Keratinocyte (primary cell): ENCODE measurements at regions not wholly inside any gene's neighbourhood (a gene's known extent, or its start where the extent isn't known, plus 50 kb on each side); places are given as distances from the start of the nearest gene placed in this dataset.

ENCODE experiments used
- DNase-seq: peaks from one replicate; pipeline ENCODE4 v3.0.0-alpha.2; 2011; ENCODE audit warnings: low read depth, missing footprints, low spot score
- FAIRE-seq: peaks from 2 replicates; lab custom pipeline; 2011; peaks lifted over from hg19 to GRCh38; lab: Jason Lieb, UNC
- H2AFZ ChIP-seq: 2 replicates; pipeline ENCODE4 v1.6.0; 2012; ENCODE audit warnings: low read length, control low read depth, inconsistent platforms; ENCODE audit not compliant: control insufficient read depth
- H3K27ac ChIP-seq: 2 replicates; pipeline ENCODE4 v1.5.1; 2011; ENCODE audit warnings: low read length; ENCODE audit not compliant: control insufficient read depth, insufficient read depth
- H3K27me3 ChIP-seq: 3 replicates; pipeline ENCODE4 v1.6.0; 2011; ENCODE audit warnings: low read length; ENCODE audit not compliant: control insufficient read depth, insufficient read depth; ENCODE audit errors: extremely low read depth
- H3K36me3 ChIP-seq, 2 experiments: 2 replicates in 1 of 2; 3 replicates in 1 of 2; pipeline ENCODE4 v1.5.1; 2011; ENCODE audit warnings: low read length in 2 of 2, mild to moderate bottlenecking in 1 of 2; ENCODE audit not compliant: control insufficient read depth in 2 of 2, insufficient read depth in 2 of 2; ENCODE audit errors: extremely low read depth in 1 of 2
- H3K4me1 ChIP-seq: 3 replicates; pipeline ENCODE4 v1.5.1; 2011; ENCODE audit warnings: low read length; ENCODE audit not compliant: control insufficient read depth, insufficient read depth; ENCODE audit errors: extremely low read depth
- H3K4me2 ChIP-seq: 3 replicates; pipeline ENCODE4 v1.6.0; 2011; ENCODE audit warnings: low read depth, low read length; ENCODE audit not compliant: control insufficient read depth, insufficient read depth; ENCODE audit errors: extremely low read depth
- H3K4me3 ChIP-seq, 3 experiments: fragments of 200-600 bp in 1 of 3; sonication (generic) in 1 of 3; 2 replicates in 2 of 3; 3 replicates in 1 of 3; pipeline ENCODE4 v1.5.1; 2011 to 2016; ENCODE audit warnings: low read length in 3 of 3, mild to moderate bottlenecking in 3 of 3, control low read depth in 2 of 3, inconsistent platforms in 1 of 3, low read depth in 1 of 3, mixed read lengths in 1 of 3, mixed run types in 1 of 3, moderate library complexity in 1 of 3; ENCODE audit not compliant: control insufficient read depth in 2 of 3, insufficient read depth in 2 of 3; ENCODE audit errors: extremely low read depth in 1 of 3
- H3K79me2 ChIP-seq: 2 replicates; pipeline ENCODE4 v1.6.0; 2012; ENCODE audit warnings: low read length; ENCODE audit not compliant: control insufficient read depth, insufficient read depth
- H3K9ac ChIP-seq: 3 replicates; pipeline ENCODE4 v1.6.0; 2011; ENCODE audit warnings: low read length; ENCODE audit not compliant: control insufficient read depth, insufficient read depth; ENCODE audit errors: extremely low read depth
- H3K9me1 ChIP-seq: 3 replicates; pipeline ENCODE4 v1.6.0; 2011; ENCODE audit warnings: low read length; ENCODE audit not compliant: control insufficient read depth, insufficient read depth; ENCODE audit errors: extremely low read depth
- H3K9me3 ChIP-seq: 2 replicates; pipeline ENCODE4 v1.5.1; 2012; ENCODE audit warnings: low read depth, low read length; ENCODE audit not compliant: control insufficient read depth
- H4K20me1 ChIP-seq: 3 replicates; pipeline ENCODE4 v1.6.0; 2011; ENCODE audit warnings: low read length; ENCODE audit not compliant: control insufficient read depth, insufficient read depth; ENCODE audit errors: extremely low read depth
- CTCF ChIP-seq, 3 experiments: IDR thresholded peaks in 1 of 3; conservative IDR thresholded peaks in 1 of 3; optimal IDR thresholded peaks in 1 of 3; 2 replicates in 2 of 3; 3 replicates in 1 of 3; pipeline versions ENCODE3 to v1.5.1; 2011; ENCODE audit warnings: low read length in 3 of 3, mild to moderate bottlenecking in 3 of 3, moderate library complexity in 2 of 3, control low read depth in 1 of 3, inconsistent platforms in 1 of 3; ENCODE audit not compliant: insufficient read depth in 2 of 3; ENCODE audit errors: extremely low read depth in 1 of 3
- EZH2 ChIP-seq: IDR thresholded peaks from one replicate; pipeline ENCODE4 v1.6.1; 2012; ENCODE audit warnings: inconsistent platforms, mild to moderate bottlenecking, low read length, moderate library complexity
- dilution Hi-C: fragments of 300-500 bp; cut with MboI; formaldehyde crosslinking; loops from one replicate; pipeline ENCODE4 v1.7.0; 2020; ENCODE audit warnings: low sequenced_read_pairs; ENCODE audit not compliant: extremely low pct_ligation_motif_present

- Histone ChIP-seq H3K9ac (no peak overlapping the region), H3K36me3 (no peaks in the 10 kb centered on the region), H3K27me3 (no peaks in the 10 kb centered on the region), H3K9me1 (no peaks in the 10 kb centered on the region), H2AFZ (no peak overlapping the region), H3K4me2 (no peak overlapping the region), H3K9me3 (no peaks in the 10 kb centered on the region), H3K4me1 (no peaks in the 10 kb centered on the region), H3K27ac (no peak overlapping the region), H4K20me1 (no peaks in the 10 kb centered on the region), H3K4me3 (no peak overlapping the region), H3K79me2 (no peaks in the 10 kb centered on the region)
- FAIRE-seq (peak; percentile 58), DNase-seq (no peak)
- TF ChIP-seq CTCF (optimal IDR thresholded peaks at IDR 0.05 in 1 of 3, IDR thresholded peaks at IDR 0.05 in 1 of 3, conservative IDR thresholded peaks at IDR 0.05 in 1 of 3; ENCODE audit: extremely low read depth in 1 of 3, insufficient read depth in 2 of 3, low read length in 3 of 3) (peak; percentile 40 to 44 (median 40)), EZH2 (no peak)
- dilution Hi-C loops: no loop called here
Measured at GRCh38 chr13:33931397-33932311, 113.7 kb downstream of the RFC3 start.

GRCh38 chr13:33932769-33933406 is 114.9 kb downstream of the RFC3 start:
- TF ChIP-seq EZH2 (no peak), CTCF (optimal IDR thresholded peaks at IDR 0.05 in 1 of 3, IDR thresholded peaks at IDR 0.05 in 1 of 3, conservative IDR thresholded peaks at IDR 0.05 in 1 of 3; ENCODE audit: extremely low read depth in 1 of 3, insufficient read depth in 2 of 3, low read length in 3 of 3) (no peak)
- no peaks in the 10 kb centered on the region for H3K9me1 ChIP-seq
- FAIRE-seq (no peak), DNase-seq (no peak)
- no peak overlapping the region for H2AFZ ChIP-seq
- no peaks in the 10 kb centered on the region for H4K20me1 ChIP-seq
- no peak overlapping the region for H3K4me3 ChIP-seq
- no peaks in the 10 kb centered on the region for H3K36me3 ChIP-seq
- no peaks in the 10 kb centered on the region for H3K4me1 ChIP-seq
- no peak overlapping the region for H3K4me2 ChIP-seq
- H3K79me2 ChIP-seq: no peaks in the 10 kb centered on the region
- H3K27ac ChIP-seq: no peak overlapping the region
- H3K9ac ChIP-seq: no peak overlapping the region
- dilution Hi-C loops: no loop called here
- no peaks in the 10 kb centered on the region for H3K9me3 ChIP-seq
- H3K27me3 ChIP-seq: no peaks in the 10 kb centered on the region
